Upper lobe of left lung (tissue), 4 donors: ENCODE measurements at regions not wholly inside any gene's neighbourhood (a gene's known extent, or its start where the extent isn't known, plus 50 kb on each side); places are given as distances from the start of the nearest gene placed in this dataset.

Experiments
- POLR2AphosphoS5 ChIP-seq, 2 donors: sonication (generic); formaldehyde crosslinking; IDR thresholded peaks; one replicate each; pipeline ENCODE4 v1.5.1; 2017; ENCODE audit warnings: antibody characterized with exemption in 2 of 2
- TF ChIP-seq, protein P1 (sequence below), 6 experiments: fragments of 450-650 bp in 4 of 6; fragments of 200-600 bp in 2 of 6; sonication (generic) in 2 of 6; IDR thresholded peaks; one replicate each; pipeline ENCODE4 v1.5.1; 2016 to 2019; ENCODE audit warnings: antibody characterized with exemption in 6 of 6

GRCh38 chr10:2852574-2853323 is 214.6 kb upstream of the PFKP start:
- no peak for TF ChIP-seq POLR2AphosphoS5 (IDR thresholded peaks at IDR 0.05)
- TF ChIP-seq, protein P1, sequence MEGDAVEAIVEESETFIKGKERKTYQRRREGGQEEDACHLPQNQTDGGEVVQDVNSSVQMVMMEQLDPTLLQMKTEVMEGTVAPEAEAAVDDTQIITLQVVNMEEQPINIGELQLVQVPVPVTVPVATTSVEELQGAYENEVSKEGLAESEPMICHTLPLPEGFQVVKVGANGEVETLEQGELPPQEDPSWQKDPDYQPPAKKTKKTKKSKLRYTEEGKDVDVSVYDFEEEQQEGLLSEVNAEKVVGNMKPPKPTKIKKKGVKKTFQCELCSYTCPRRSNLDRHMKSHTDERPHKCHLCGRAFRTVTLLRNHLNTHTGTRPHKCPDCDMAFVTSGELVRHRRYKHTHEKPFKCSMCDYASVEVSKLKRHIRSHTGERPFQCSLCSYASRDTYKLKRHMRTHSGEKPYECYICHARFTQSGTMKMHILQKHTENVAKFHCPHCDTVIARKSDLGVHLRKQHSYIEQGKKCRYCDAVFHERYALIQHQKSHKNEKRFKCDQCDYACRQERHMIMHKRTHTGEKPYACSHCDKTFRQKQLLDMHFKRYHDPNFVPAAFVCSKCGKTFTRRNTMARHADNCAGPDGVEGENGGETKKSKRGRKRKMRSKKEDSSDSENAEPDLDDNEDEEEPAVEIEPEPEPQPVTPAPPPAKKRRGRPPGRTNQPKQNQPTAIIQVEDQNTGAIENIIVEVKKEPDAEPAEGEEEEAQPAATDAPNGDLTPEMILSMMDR (IDR thresholded peaks at IDR 0.05), result no peak
